ENCODE measurements at regions not wholly inside any gene's neighbourhood (a gene's known extent, or its start where the extent isn't known, plus 50 kb on each side); places are given as distances from the start of the nearest gene placed in this dataset.

DNA sequence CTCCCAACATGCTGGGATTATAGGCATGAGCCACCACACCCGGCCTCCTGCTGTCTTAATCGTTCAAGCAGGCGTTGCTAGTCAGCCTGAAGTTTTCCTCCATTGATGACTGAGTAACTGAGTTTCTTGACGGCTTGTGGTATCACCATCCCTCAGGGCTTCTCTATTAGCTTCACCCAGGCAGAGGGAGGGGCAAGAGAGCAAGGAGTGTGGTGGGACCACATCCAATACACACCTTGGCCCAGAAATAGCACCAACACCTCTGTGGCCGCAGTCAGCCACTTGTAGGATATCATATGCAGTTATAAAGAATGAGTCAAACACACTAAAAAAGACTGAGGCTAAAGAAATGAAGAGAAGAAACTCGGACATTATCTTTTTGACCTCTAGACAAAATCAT is 1009.4 kb upstream of the CELF4 start:
- H3K4me1 Mint-ChIP-seq (ENCODE audit: low read depth), result peaks cover 20% of the 10 kb centered on the region
- H3K36me3 Mint-ChIP-seq (ENCODE audit: low read depth), result peaks cover 2% of the 10 kb centered on the region
- no peak overlapping the region for H3K4me3 Mint-ChIP-seq
- H3K27ac Mint-ChIP-seq, result no peak overlapping the region
- peaks cover 5% of the 10 kb centered on the region for H3K9me3 Mint-ChIP-seq
- no peaks in the 10 kb centered on the region for H3K27me3 Mint-ChIP-seq (ENCODE audit: low read depth)

DNA sequence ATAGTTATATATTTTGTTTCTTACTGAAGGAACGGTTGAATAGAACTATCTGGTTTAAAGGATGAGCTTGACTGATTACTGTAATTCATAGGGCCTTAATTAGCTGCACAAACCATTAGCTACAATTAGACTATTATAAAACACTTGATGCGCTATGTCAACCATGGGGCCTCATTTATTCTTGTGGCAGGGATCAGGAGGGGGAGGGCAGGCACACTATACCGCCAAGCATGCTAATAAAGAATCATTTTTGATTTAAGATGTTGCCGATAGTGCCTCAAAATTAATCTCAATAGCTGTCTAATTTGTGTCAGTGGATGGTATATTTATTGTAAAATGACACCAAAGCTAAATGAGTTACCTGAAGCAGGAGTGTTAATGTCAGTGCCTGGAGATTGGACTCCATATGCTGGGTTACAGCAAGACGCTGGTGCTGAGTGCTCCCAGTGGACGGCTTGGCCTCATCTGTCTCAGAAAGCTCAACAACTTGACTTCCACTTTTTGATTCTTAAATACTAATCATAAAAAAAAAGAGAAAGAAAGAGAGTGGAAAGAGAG is 1007.0 kb upstream of the CELF4 start:
- Mint-ChIP-seq H3K36me3 (ENCODE audit: low read depth) (peaks cover 2% of the 10 kb centered on the region), H3K4me1 (ENCODE audit: low read depth) (peaks cover 18% of the 10 kb centered on the region), H3K4me3 (no peak overlapping the region), H3K27ac (no peak overlapping the region), H3K9me3 (peaks cover 5% of the 10 kb centered on the region), H3K27me3 (ENCODE audit: low read depth) (no peaks in the 10 kb centered on the region)

DNA sequence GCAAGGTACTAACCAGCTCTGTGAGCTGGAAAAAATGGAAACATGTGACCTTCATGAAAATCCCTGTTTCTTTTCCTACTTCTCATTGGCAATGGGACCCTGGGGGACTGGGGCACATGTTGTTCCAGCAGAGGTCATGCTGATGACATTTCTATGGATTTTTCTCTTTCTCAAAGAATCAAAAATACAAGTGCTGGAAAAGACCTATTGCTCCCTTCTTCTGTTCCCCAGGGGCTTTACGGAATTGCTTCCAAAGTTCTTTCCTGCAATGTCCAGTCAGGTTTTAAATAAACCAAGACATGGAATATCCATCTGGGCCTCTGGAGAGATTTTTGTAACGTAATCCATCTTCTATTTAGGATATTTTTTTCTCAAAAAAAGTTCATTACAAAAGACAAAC is 1006.1 kb upstream of the CELF4 start:
- peaks cover 10% of the 10 kb centered on the region for H3K9me3 Mint-ChIP-seq
- peaks cover 14% of the 10 kb centered on the region for H3K4me1 Mint-ChIP-seq (ENCODE audit: low read depth)
- no peak overlapping the region for H3K4me3 Mint-ChIP-seq
- no peaks in the 10 kb centered on the region for H3K27me3 Mint-ChIP-seq (ENCODE audit: low read depth)
- peaks cover 2% of the 10 kb centered on the region for H3K36me3 Mint-ChIP-seq (ENCODE audit: low read depth)
- no peak overlapping the region for H3K27ac Mint-ChIP-seq

DNA sequence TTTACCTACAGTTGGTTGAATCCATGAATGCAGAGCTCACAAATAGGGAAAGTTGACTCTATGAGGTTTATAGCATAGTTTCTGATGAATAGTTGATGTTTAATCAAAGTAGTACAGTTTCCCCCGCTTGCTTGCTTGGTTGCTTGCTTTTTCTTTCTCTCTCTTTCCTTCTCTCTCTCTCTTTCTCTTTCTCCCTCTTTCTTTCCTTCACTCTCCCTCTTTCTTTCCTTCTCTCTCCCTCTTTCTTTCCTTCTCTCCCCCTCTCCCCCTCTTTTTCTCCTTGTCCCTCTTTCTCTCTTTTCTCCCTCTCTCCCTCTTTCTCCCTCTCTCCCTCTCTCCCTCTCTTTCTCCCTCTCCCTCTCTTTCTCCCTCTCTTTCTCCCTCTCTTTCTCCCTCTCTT is 999.9 kb upstream of the CELF4 start:
- Mint-ChIP-seq H3K27ac (no peak overlapping the region), H3K4me1 (ENCODE audit: low read depth) (no peaks in the 10 kb centered on the region), H3K9me3 (peaks cover 6% of the 10 kb centered on the region), H3K27me3 (ENCODE audit: low read depth) (no peaks in the 10 kb centered on the region), H3K4me3 (no peak overlapping the region), H3K36me3 (ENCODE audit: low read depth) (no peaks in the 10 kb centered on the region)

DNA sequence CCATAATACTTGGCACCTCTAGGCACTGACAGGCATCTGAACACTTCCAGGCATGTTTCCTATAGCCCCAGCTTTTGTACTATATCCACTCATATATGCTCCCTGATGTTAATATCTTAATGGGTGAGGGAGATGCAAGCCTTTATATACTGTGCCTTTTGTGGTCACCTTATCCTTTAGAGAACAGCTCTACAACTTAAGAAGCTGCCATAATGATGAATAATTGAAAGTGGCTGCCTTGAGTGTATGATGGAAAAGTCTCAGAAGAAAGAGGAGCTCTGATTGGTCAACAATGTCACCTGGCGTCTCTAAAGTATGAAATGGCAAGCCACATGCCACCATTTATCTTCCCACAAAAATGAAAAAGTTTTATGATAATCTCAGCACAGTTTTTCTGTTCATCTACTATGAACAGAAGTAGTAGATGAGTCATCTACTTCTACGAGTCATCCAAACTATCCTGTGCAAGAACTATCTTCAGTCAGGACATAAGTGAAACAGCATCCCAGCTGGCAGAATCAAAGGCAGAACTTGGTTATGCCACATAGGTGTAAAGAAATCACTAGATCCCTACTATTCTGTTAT is 997.9 kb upstream of the CELF4 start:
- no peaks in the 10 kb centered on the region for H3K27me3 Mint-ChIP-seq (ENCODE audit: low read depth)
- no peak overlapping the region for H3K27ac Mint-ChIP-seq
- H3K4me3 Mint-ChIP-seq, result no peak overlapping the region
- H3K4me1 Mint-ChIP-seq (ENCODE audit: low read depth), result no peaks in the 10 kb centered on the region
- no peaks in the 10 kb centered on the region for H3K36me3 Mint-ChIP-seq (ENCODE audit: low read depth)
- peaks cover 10% of the 10 kb centered on the region for H3K9me3 Mint-ChIP-seq

DNA sequence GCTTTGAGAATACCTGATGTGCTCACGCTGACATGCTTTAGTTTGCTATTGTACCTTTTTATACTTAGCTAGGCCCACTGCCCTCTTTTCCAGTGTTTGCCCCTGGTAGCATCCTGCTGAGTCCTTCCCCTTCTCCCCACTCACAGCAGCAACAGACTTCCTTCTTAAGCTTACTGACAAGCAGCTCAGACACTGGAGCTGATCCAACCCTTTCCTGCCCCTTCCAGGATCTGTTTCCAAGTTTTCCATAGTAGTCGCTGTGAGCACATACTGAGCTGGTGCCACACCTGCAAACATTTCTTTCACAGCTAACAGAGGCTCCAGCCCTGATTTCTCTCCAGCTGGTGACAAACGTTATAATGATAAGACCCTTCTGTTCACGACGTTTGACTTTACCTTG is 991.4 kb upstream of the CELF4 start:
- Mint-ChIP-seq H3K27me3 (ENCODE audit: low read depth) (no peaks in the 10 kb centered on the region), H3K4me3 (no peak overlapping the region), H3K4me1 (ENCODE audit: low read depth) (no peaks in the 10 kb centered on the region), H3K27ac (no peak overlapping the region), H3K36me3 (ENCODE audit: low read depth) (no peaks in the 10 kb centered on the region), H3K9me3 (peaks cover 5% of the 10 kb centered on the region)

DNA sequence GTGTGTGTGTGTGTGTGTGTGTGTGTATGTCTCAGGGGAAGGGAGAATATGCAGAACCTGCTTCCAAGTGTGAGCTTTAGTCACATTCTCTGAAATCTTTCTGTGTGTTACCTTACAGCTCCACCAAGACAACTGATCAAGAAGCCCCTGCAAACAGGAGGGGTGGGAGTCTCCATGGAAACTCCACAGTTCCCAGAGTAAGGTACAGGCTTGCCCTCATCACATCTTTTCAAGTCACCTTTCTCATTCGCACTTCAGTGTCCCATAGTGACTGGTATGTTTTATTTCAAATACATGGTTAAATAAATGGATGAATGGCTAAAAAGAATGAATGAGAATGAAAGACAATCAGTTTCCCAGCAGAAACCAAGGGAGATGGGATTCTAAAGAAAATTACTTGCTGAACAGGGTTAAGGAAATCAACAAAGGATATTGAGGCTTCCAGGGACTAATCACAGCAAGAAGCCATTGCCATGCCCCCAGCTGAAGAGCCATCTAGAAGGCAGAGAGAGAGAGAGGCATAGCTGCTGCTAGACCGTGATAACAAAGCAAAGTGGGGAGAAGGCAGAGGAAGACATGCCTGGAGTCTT is 987.2 kb upstream of the CELF4 start:
- no peaks in the 10 kb centered on the region for H3K4me1 Mint-ChIP-seq (ENCODE audit: low read depth)
- H3K36me3 Mint-ChIP-seq (ENCODE audit: low read depth), result no peaks in the 10 kb centered on the region
- H3K9me3 Mint-ChIP-seq, result no peaks in the 10 kb centered on the region
- no peak overlapping the region for H3K4me3 Mint-ChIP-seq
- no peaks in the 10 kb centered on the region for H3K27me3 Mint-ChIP-seq (ENCODE audit: low read depth)
- no peak overlapping the region for H3K27ac Mint-ChIP-seq

DNA sequence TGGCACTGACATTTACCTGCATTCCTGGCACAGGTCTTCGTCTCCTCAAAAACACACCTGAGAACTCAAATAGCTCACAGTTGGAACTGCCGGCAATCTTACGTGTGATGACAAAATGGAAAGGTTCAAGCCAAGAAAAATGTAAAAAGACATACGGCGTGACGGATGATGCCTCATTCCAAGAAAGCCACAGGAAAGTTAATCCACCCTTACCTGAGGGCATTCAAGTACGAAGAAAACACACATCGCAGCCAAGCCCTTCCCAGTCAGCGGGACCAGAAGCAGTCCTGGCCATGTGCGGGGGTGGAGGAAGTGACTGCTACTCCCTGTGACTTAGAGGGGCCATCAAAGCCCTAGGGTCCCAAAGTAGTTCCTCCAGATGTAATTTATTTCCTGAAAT is 986.3 kb upstream of the CELF4 start:
- H3K27ac Mint-ChIP-seq, result no peak overlapping the region
- no peaks in the 10 kb centered on the region for H3K9me3 Mint-ChIP-seq
- H3K4me3 Mint-ChIP-seq, result no peak overlapping the region
- H3K36me3 Mint-ChIP-seq (ENCODE audit: low read depth), result no peaks in the 10 kb centered on the region
- H3K27me3 Mint-ChIP-seq (ENCODE audit: low read depth), result no peaks in the 10 kb centered on the region
- no peaks in the 10 kb centered on the region for H3K4me1 Mint-ChIP-seq (ENCODE audit: low read depth)

DNA sequence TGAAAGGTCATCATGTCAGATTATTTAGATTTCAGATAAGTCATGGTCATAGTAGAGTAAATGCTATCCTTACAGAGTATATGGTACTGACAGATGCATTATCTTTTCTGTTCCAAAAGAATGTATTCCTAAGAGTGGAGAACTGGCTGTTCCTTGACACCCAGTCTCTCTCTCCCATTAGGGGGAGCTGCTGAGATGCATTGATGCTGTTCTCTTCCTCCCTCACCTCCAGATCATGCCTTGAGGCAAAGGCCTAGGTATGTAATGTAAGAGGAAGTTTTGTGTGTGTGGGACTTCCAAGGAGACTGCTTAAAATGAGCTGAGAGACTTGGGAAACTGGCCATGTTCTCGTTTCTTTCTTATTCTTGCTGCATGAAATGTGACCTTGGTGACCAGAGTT is 979.5 kb upstream of the CELF4 start:
- no peaks in the 10 kb centered on the region for H3K36me3 Mint-ChIP-seq (ENCODE audit: low read depth)
- H3K9me3 Mint-ChIP-seq, result peaks cover 3% of the 10 kb centered on the region
- no peak overlapping the region for H3K27ac Mint-ChIP-seq
- no peaks in the 10 kb centered on the region for H3K4me1 Mint-ChIP-seq (ENCODE audit: low read depth)
- no peak overlapping the region for H3K4me3 Mint-ChIP-seq
- H3K27me3 Mint-ChIP-seq (ENCODE audit: low read depth), result no peaks in the 10 kb centered on the region

DNA sequence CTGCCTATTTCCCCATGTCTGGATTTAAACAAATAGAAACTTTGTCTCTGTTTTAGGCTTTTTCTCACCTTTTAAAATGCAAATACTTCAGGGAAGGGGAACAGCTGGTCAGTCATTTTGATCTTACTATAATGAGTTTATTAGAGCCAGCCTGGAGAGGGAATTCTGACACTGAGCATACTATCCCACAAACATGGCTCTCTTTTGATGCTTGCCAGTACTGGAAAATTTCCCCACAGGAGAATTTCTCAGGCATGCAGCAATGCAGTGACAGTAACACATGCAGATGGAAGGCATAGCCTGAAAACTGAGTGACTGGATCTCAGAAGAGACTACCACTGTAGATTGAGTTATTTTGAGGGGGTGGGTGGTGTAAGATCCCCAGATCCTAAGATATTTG is 974.3 kb upstream of the CELF4 start:
- no peaks in the 10 kb centered on the region for H3K4me1 Mint-ChIP-seq (ENCODE audit: low read depth)
- no peaks in the 10 kb centered on the region for H3K27me3 Mint-ChIP-seq (ENCODE audit: low read depth)
- no peak overlapping the region for H3K4me3 Mint-ChIP-seq
- H3K27ac Mint-ChIP-seq, result no peak overlapping the region
- no peaks in the 10 kb centered on the region for H3K36me3 Mint-ChIP-seq (ENCODE audit: low read depth)
- H3K9me3 Mint-ChIP-seq, result peaks cover 3% of the 10 kb centered on the region

DNA sequence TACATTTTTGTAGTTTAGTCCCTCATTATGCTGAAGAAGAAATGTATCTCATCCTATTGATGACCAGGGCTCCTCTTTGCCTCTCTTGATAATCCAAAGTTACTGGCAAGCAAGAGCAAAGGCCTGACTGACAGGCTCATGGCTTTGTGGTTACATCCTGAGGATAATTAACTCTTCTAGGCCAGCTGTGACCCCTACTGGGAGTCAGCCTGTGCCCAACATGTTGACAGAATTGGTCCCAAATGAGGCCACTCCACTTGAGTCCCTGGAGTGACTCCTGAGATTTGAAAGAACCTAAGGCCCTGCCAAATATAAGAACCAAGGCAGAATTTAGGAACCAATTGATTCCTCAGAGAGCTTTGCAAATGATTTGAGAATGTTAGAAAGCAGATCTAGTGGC is 973.8 kb upstream of the CELF4 start:
- no peaks in the 10 kb centered on the region for H3K4me1 Mint-ChIP-seq (ENCODE audit: low read depth)
- H3K4me3 Mint-ChIP-seq, result no peak overlapping the region
- H3K9me3 Mint-ChIP-seq, result peaks cover 3% of the 10 kb centered on the region
- H3K27me3 Mint-ChIP-seq (ENCODE audit: low read depth), result no peaks in the 10 kb centered on the region
- no peak overlapping the region for H3K27ac Mint-ChIP-seq
- no peaks in the 10 kb centered on the region for H3K36me3 Mint-ChIP-seq (ENCODE audit: low read depth)

DNA sequence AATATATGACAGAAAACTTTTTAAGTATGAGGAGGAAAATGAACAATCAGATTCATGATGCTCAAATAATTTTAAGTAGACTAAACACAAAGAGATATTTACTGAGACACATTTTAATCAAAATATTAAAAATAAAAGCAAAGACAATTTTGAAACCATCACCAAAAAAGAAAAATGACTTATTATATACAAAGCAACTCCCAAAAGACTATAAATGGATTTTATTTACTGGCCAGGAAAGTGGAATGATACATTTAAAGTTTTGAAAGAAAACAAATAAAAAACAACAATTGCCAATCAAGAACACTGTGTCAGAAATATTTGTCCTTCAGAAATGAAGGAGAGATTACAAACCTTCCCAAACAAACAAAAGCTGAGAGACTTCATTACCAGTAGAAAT is 968.5 kb upstream of the CELF4 start:
- Mint-ChIP-seq H3K4me1 (ENCODE audit: low read depth) (no peaks in the 10 kb centered on the region), H3K36me3 (ENCODE audit: low read depth) (no peaks in the 10 kb centered on the region), H3K27ac (no peak overlapping the region), H3K4me3 (no peak overlapping the region), H3K9me3 (peaks cover 10% of the 10 kb centered on the region), H3K27me3 (ENCODE audit: low read depth) (no peaks in the 10 kb centered on the region)

DNA sequence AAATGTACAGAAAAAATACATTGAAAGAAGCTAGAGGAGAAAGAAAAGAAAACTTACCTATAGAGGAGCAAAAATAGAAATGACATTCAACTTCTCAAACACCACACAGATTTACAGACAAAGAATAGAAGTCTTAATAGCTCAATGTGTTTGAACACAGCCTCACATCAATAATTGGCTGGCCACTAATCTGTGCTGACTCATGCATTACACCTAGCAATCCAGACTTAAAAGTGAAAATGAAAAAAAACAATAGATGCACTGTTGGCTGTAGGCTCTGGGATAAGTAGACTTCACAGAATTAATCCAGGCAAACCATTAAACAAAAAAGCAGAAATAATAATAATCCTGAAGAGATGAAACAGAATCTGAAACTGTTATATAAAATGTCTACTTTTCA is 961.3 kb upstream of the CELF4 start:
- H3K27ac Mint-ChIP-seq, result no peak overlapping the region
- no peaks in the 10 kb centered on the region for H3K27me3 Mint-ChIP-seq (ENCODE audit: low read depth)
- no peak overlapping the region for H3K4me3 Mint-ChIP-seq

DNA sequence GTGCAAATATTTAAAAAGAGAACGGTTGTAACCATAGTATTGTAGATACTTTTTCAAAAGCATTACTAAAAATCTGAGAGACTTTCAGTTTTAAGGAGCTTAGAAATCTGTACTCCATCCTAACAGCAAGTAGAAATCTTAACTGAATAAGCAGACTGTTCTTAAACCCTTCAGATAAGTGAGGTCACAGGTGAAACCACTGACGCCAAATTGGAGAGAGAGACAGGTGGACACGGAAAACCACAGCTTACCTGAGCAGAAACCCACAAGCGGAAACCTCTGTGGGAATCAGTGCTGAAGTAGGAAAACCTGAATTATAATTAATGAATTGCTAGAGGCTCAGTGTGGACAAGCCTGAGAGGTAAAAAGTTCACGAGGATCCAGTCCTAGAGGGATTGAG is 959.4 kb upstream of the CELF4 start:
- Mint-ChIP-seq H3K9me3 (no peaks in the 10 kb centered on the region), H3K4me1 (ENCODE audit: low read depth) (no peaks in the 10 kb centered on the region), H3K36me3 (ENCODE audit: low read depth) (no peaks in the 10 kb centered on the region), H3K4me3 (no peak overlapping the region), H3K27me3 (ENCODE audit: low read depth) (no peaks in the 10 kb centered on the region), H3K27ac (no peak overlapping the region)

More for the DNA sequence above, 961.3 kb upstream of the CELF4 start:
- Mint-ChIP-seq H3K9me3 (no peaks in the 10 kb centered on the region), H3K36me3 (ENCODE audit: low read depth) (no peaks in the 10 kb centered on the region), H3K4me1 (ENCODE audit: low read depth) (no peaks in the 10 kb centered on the region)

DNA sequence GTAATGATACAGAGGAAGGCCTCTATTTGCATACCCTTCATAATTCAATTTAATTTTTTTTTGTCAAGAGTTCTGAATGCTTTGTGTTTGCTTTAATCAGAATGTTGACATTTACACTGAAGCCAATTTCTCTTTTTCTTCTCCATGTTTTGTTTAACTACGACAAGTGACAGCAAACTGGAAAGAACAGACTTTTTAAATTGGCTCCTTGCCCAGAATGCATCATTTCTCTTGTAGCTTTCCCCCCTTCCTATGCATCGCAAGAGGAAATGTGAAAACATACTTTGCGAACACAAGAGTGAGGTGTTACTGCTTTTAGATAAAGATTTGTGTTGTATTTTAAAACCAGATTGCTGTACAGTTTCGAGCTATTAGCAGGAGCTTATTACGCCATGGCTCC is 955.2 kb upstream of the CELF4 start:
- Mint-ChIP-seq H3K9me3 (no peaks in the 10 kb centered on the region), H3K27me3 (ENCODE audit: low read depth) (no peaks in the 10 kb centered on the region), H3K4me3 (no peak overlapping the region), H3K36me3 (ENCODE audit: low read depth) (no peaks in the 10 kb centered on the region), H3K4me1 (ENCODE audit: low read depth) (no peaks in the 10 kb centered on the region), H3K27ac (no peak overlapping the region)

Data from T-helper 1 cell treated with Interleukin-12 subunit alpha and Interleukin-12 subunit beta and Interleukin-4 antibody, amounts not matched to agents 30 μg/mL and 1 μg/mL, for 36 hours (primary cell).